Gastroesophageal sphincter (tissue), 3 donors: ENCODE measurements at regions not wholly inside any gene's neighbourhood (a gene's known extent, or its start where the extent isn't known, plus 50 kb on each side); places are given as distances from the start of the nearest gene placed in this dataset.

Source experiments
- CTCF ChIP-seq, 4 experiments: fragments of 200-600 bp in 2 of 4; fragments of 450-650 bp in 2 of 4; sonication (generic) in 1 of 4; IDR thresholded peaks; one replicate each; pipeline ENCODE4 v1.5.1; 2017 to 2019; ENCODE audit warnings: antibody characterized with exemption in 4 of 4, mild to moderate bottlenecking in 2 of 4, moderate library complexity in 2 of 4
- POLR2A ChIP-seq, 2 donors: fragments of 450-650 bp; IDR thresholded peaks; one replicate each; pipeline ENCODE4 v1.6.1; 2017; ENCODE audit warnings: antibody characterized with exemption in 2 of 2, mild to moderate bottlenecking in 2 of 2, moderate library complexity in 1 of 2
- POLR2AphosphoS5 ChIP-seq: sonication (generic); formaldehyde crosslinking; IDR thresholded peaks from one replicate; pipeline ENCODE4 v1.6.1; 2017; ENCODE audit warnings: antibody characterized with exemption

- no peak for TF ChIP-seq POLR2A (IDR thresholded peaks at IDR 0.05)
- TF ChIP-seq CTCF (IDR thresholded peaks at IDR 0.05) = no peak
- TF ChIP-seq POLR2AphosphoS5 = no peak
These were observed 192.5 kb upstream of the RAG2 start for GRCh38 chr11:36790526-36790925.
